ENCODE measurements at regions not wholly inside any gene's neighbourhood (a gene's known extent, or its start where the extent isn't known, plus 50 kb on each side); places are given as distances from the start of the nearest gene placed in this dataset.

DNA sequence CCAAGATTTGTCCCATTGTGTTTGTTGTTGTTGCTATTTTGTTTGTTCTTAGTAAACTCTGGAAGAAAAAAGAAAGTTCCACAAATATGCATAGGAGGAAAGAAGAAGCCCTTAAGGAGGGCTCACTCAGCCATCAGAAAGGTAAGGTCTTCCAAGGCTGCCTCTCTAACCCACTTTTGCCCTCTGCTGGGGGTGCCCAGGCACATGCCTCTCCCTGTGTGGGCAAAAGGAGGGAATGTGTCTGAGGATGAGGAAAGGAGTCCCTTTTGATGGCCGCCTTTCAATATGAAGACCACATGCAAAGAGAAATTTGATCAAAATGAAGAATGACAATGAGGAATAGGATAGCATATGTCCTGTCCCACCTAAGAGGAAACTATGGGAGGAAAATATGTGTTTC lies 248.2 kb upstream of the POU3F2 start:
- no peaks in the 10 kb centered on the region for H3K9me3 ChIP-seq (ENCODE audit: control insufficient read depth, insufficient read depth, low read length)
- H3K79me2 ChIP-seq (ENCODE audit: control insufficient read depth, low read length), result no peaks in the 10 kb centered on the region
- no peaks in the 10 kb centered on the region for H3K27me3 ChIP-seq (ENCODE audit: control insufficient read depth, low read length)
- no peaks in the 10 kb centered on the region for H3K36me3 ChIP-seq (ENCODE audit: control insufficient read depth, low read length)
- H3K4me3 ChIP-seq (ENCODE audit: low read length), result no peak overlapping the region
- H3K9me2 ChIP-seq (replicated peaks; ENCODE audit: control insufficient read depth, low read length), result no peaks in the 10 kb centered on the region
- H3F3A ChIP-seq (ENCODE audit: control insufficient read depth, insufficient read depth), result no peaks in the 10 kb centered on the region
- H3K4me2 ChIP-seq (ENCODE audit: low read length), result no peak overlapping the region
- H3K4me1 ChIP-seq (ENCODE audit: control insufficient read depth, low read length), result no peaks in the 10 kb centered on the region
- no peak overlapping the region for H3K27ac ChIP-seq (ENCODE audit: low read depth, low read length)
- no peaks in the 10 kb centered on the region for H4K20me1 ChIP-seq (ENCODE audit: control insufficient read depth, insufficient read depth, low read depth, low read length)
- TF ChIP-seq, protein P1, sequence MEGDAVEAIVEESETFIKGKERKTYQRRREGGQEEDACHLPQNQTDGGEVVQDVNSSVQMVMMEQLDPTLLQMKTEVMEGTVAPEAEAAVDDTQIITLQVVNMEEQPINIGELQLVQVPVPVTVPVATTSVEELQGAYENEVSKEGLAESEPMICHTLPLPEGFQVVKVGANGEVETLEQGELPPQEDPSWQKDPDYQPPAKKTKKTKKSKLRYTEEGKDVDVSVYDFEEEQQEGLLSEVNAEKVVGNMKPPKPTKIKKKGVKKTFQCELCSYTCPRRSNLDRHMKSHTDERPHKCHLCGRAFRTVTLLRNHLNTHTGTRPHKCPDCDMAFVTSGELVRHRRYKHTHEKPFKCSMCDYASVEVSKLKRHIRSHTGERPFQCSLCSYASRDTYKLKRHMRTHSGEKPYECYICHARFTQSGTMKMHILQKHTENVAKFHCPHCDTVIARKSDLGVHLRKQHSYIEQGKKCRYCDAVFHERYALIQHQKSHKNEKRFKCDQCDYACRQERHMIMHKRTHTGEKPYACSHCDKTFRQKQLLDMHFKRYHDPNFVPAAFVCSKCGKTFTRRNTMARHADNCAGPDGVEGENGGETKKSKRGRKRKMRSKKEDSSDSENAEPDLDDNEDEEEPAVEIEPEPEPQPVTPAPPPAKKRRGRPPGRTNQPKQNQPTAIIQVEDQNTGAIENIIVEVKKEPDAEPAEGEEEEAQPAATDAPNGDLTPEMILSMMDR (IDR thresholded peaks at IDR 0.05; ENCODE audit: low read depth, low read length, poor library complexity, severe bottlenecking), result no peak
- TF ChIP-seq EZH2phosphoT487 (IDR thresholded peaks at IDR 0.05; ENCODE audit: borderline replicate concordance, low read length), result no peak

DNA sequence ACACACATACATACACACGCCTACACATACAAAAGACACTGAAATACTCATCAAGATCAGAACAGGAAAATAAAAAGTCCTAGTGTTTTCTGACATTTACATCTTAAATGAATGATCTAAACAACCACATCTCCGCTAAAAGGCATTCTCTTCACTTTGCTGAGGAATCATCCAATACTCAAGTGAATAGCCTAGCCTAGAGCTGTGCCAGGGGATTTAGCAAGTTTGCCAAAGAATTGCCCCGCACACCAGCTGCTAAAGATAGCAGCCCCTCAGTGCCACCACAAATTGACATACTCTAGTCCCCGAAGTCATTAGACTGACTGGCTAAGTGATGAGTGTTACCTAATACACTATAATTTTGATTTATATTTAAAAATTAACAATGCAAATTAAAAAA lies 246.8 kb upstream of the POU3F2 start:
- no peak overlapping the region for H3K4me2 ChIP-seq (ENCODE audit: low read length)

DNA sequence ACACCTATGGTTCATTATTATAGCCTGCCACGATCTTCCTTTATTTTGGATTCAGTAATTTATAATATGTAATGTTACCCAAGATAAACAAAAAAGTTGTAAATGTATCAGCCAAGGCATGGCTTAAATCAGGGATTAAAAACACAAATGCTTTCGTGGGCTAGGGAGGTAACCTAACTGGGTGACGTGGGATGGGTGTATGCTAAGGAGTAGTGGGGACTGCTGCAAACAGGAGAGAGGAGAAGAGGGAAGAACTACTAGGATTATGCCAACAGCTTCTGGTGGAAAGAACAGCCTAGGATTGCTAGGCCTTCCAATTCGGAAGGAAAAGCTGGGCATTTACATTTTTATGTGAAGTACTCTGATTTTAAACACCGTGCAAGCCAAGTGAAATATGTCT lies 244.8 kb upstream of the POU3F2 start:
- Histone ChIP-seq H3K4me3 (ENCODE audit: low read length) (no peak overlapping the region), H3K79me2 (ENCODE audit: control insufficient read depth, low read length) (no peaks in the 10 kb centered on the region), H3K27ac (ENCODE audit: low read depth, low read length) (no peak overlapping the region), H3F3A (ENCODE audit: control insufficient read depth, insufficient read depth) (no peaks in the 10 kb centered on the region), H3K9me2 (replicated peaks; ENCODE audit: control insufficient read depth, low read length) (no peaks in the 10 kb centered on the region), H3K36me3 (ENCODE audit: control insufficient read depth, low read length) (no peaks in the 10 kb centered on the region), H3K4me2 (ENCODE audit: low read length) (no peak overlapping the region), H3K27me3 (ENCODE audit: control insufficient read depth, low read length) (no peaks in the 10 kb centered on the region), H4K20me1 (ENCODE audit: control insufficient read depth, insufficient read depth, low read depth, low read length) (no peaks in the 10 kb centered on the region), H3K4me1 (ENCODE audit: control insufficient read depth, low read length) (no peaks in the 10 kb centered on the region), H3K9me3 (ENCODE audit: control insufficient read depth, insufficient read depth, low read length) (no peaks in the 10 kb centered on the region)
- TF ChIP-seq, protein P1 (IDR thresholded peaks at IDR 0.05; ENCODE audit: low read depth, low read length, poor library complexity, severe bottlenecking), result no peak
- no peak for TF ChIP-seq EZH2phosphoT487 (IDR thresholded peaks at IDR 0.05; ENCODE audit: borderline replicate concordance, low read length)

More for the DNA sequence above, 246.8 kb upstream of the POU3F2 start:
- no peaks in the 10 kb centered on the region for H3K4me1 ChIP-seq (ENCODE audit: control insufficient read depth, low read length)
- H3F3A ChIP-seq (ENCODE audit: control insufficient read depth, insufficient read depth), result no peaks in the 10 kb centered on the region
- H3K9me2 ChIP-seq (replicated peaks; ENCODE audit: control insufficient read depth, low read length), result no peaks in the 10 kb centered on the region
- no peaks in the 10 kb centered on the region for H3K9me3 ChIP-seq (ENCODE audit: control insufficient read depth, insufficient read depth, low read length)
- H3K4me3 ChIP-seq (ENCODE audit: low read length), result no peak overlapping the region
- no peaks in the 10 kb centered on the region for H3K36me3 ChIP-seq (ENCODE audit: control insufficient read depth, low read length)
- H3K27me3 ChIP-seq (ENCODE audit: control insufficient read depth, low read length), result no peaks in the 10 kb centered on the region
- no peaks in the 10 kb centered on the region for H4K20me1 ChIP-seq (ENCODE audit: control insufficient read depth, insufficient read depth, low read depth, low read length)
- H3K79me2 ChIP-seq (ENCODE audit: control insufficient read depth, low read length), result no peaks in the 10 kb centered on the region
- H3K27ac ChIP-seq (ENCODE audit: low read depth, low read length), result no peak overlapping the region
- TF ChIP-seq, protein P1 (IDR thresholded peaks at IDR 0.05; ENCODE audit: low read depth, low read length, poor library complexity, severe bottlenecking), result no peak
- TF ChIP-seq EZH2phosphoT487 (IDR thresholded peaks at IDR 0.05; ENCODE audit: borderline replicate concordance, low read length), result no peak
